Nephron (organoid): ENCODE measurements at regions not wholly inside any gene's neighbourhood (a gene's known extent, or its start where the extent isn't known, plus 50 kb on each side); places are given as distances from the start of the nearest gene placed in this dataset.

Experiments
- H3K27ac Mint-ChIP-seq, 3 experiments: 2 replicates each; pipeline ENCODE4 v1.8.0; 2020; ENCODE audit warnings: mixed read lengths in 3 of 3, mild to moderate bottlenecking in 2 of 3, moderate library complexity in 1 of 3
- H3K27me3 Mint-ChIP-seq: 2 replicates; pipeline ENCODE4 v1.8.0; 2021; ENCODE audit warnings: low read depth, mild to moderate bottlenecking, moderate library complexity, mixed read lengths
- H3K36me3 Mint-ChIP-seq: 2 replicates; pipeline ENCODE4 v1.8.0; 2020; ENCODE audit warnings: low read depth, mixed read lengths
- H3K4me1 Mint-ChIP-seq: 2 replicates; pipeline ENCODE4 v1.8.0; 2020; ENCODE audit warnings: mixed read lengths
- H3K4me3 Mint-ChIP-seq, 3 experiments: 2 replicates each; pipeline ENCODE4 v1.8.0; 2020; ENCODE audit warnings: mild to moderate bottlenecking in 3 of 3, mixed read lengths in 3 of 3, moderate library complexity in 2 of 3
- H3K9me3 Mint-ChIP-seq: 2 replicates; pipeline ENCODE4 v1.8.0; 2020; ENCODE audit warnings: mixed read lengths
- CTCF ChIP-seq, 3 experiments: fragments of 200-600 bp; sonication (generic); IDR thresholded peaks; one replicate each; pipeline ENCODE4 v1.5.0; 2021; ENCODE audit warnings: antibody characterized with exemption in 3 of 3; ENCODE audit not compliant: unreplicated experiment in 3 of 3

- H3K27ac Mint-ChIP-seq = no peak overlapping the region
- peaks cover 18% of the 10 kb centered on the region for H3K9me3 Mint-ChIP-seq
- H3K36me3 Mint-ChIP-seq = peaks cover 10% of the 10 kb centered on the region
- H3K4me3 Mint-ChIP-seq = no peak overlapping the region
- peaks cover under 1% of the 10 kb centered on the region for H3K27me3 Mint-ChIP-seq
- peaks cover 15% of the 10 kb centered on the region for H3K4me1 Mint-ChIP-seq
- no peak for TF ChIP-seq CTCF (IDR thresholded peaks at IDR 0.05; ENCODE audit: unreplicated experiment in 3 of 3)
Observed at GRCh38 chr14:54232735-54233134, 164.1 kb upstream of the CDKN3 start.

DNA sequence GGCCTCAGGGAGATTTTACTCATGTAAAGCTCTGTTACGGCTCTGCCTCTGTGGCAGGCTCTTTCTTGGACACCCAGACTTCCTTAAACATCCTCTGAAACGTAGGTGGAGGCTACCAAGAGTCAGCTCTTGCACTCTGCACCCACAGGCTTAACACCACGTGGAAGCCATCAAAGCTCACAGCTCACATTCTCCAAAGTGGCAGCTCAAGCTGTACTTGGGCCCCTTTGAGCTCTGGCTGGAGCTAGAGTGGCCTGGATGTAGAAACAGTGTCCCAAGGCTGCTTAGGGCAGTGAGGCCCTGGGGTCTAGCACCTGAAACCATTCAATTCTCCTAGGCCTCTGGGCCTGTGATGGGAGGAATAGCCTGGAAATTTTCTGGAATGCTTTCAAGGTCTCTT is 155.3 kb upstream of the CDKN3 start:
- Mint-ChIP-seq H3K27ac (no peak overlapping the region), H3K4me1 (no peaks in the 10 kb centered on the region), H3K36me3 (no peaks in the 10 kb centered on the region), H3K9me3 (peaks cover 3% of the 10 kb centered on the region), H3K4me3 (no peak overlapping the region), H3K27me3 (peaks cover 7% of the 10 kb centered on the region)
- no peak for TF ChIP-seq CTCF (IDR thresholded peaks at IDR 0.05; ENCODE audit: unreplicated experiment in 3 of 3)

GRCh38 chr14:54251356-54251755 is 145.5 kb upstream of the CDKN3 start:
- Mint-ChIP-seq H3K4me3 (no peak overlapping the region), H3K36me3 (no peaks in the 10 kb centered on the region), H3K27ac (no peak overlapping the region), H3K9me3 (no peaks in the 10 kb centered on the region), H3K27me3 (peaks cover 6% of the 10 kb centered on the region), H3K4me1 (no peaks in the 10 kb centered on the region)
- TF ChIP-seq CTCF (IDR thresholded peaks at IDR 0.05; ENCODE audit: unreplicated experiment in 3 of 3) = no peak

DNA sequence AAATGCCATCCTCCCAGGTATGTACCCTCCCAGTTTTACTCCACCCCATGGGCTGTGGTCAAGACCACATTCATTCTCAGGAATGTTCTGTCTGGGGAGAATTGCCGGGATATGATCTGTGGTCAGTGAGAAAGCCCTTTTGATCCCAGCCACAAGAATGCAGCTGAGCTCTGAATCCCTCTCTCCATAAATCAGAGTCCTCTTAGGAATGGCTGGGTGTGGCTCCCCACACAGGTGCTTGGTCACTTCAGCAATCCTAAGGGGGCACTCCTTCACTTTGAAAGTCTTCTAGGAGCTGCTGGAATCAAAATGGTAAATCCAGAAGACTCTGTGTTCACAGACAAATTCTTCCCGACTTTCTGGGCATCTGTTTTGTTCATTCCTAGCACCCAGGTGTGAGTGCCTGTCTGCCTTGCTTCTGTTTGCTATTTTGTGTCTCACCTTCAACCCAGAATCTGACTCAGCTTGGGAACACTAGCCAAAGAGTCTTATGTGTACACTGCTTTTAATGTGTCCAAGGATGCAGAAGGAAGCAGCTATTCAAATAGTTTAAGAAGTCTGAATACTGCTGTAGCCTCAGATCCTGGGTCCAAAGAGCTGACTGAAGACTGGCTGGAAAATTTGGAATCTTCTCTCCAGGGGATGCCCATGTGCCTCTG is 144.6 kb upstream of the CDKN3 start:
- no peak for TF ChIP-seq CTCF (IDR thresholded peaks at IDR 0.05; ENCODE audit: unreplicated experiment in 3 of 3)
- Mint-ChIP-seq H3K4me3 (no peak overlapping the region), H3K4me1 (no peaks in the 10 kb centered on the region), H3K27ac (no peak overlapping the region), H3K9me3 (no peaks in the 10 kb centered on the region), H3K36me3 (no peaks in the 10 kb centered on the region), H3K27me3 (peaks cover 6% of the 10 kb centered on the region)

DNA sequence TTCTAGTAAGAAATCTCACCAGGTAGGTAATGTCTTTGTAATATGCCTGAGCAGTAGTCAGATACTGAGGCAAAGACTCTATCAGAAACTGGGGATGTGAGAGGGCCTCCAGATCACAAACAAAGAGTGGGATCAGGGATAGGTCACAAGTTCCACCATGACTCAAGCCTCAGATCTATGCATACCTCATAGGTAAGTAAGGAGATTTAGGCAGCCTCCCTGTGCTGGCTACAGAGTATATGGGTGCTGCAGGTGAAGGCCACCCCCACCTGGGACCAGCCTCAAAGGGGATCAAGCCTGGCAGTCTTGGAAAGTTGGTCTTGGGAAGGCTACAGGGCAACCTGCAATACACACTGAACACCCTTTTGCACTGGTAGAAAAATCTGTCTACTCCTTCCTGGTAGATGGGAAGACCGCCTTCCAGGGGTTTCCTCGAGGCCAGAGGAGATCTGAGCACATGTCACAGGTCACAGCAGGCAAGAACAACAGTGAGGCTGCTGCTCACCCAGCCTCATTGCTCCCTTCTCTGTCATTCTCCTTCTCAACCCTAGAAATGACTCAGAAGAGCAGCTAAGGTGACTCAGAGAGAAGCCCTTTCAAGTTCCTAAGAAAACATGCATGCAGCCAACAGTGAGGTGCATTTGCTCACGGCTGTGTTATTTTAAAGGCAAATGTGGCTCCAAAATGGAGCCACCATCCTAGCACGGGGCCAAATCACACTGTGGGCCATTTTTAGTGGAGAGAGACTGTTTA is 143.4 kb upstream of the CDKN3 start:
- peaks cover 5% of the 10 kb centered on the region for H3K27me3 Mint-ChIP-seq
- H3K36me3 Mint-ChIP-seq = no peaks in the 10 kb centered on the region
- TF ChIP-seq CTCF (IDR thresholded peaks at IDR 0.05; ENCODE audit: unreplicated experiment in 3 of 3) = no peak
- no peaks in the 10 kb centered on the region for H3K9me3 Mint-ChIP-seq
- H3K4me1 Mint-ChIP-seq = no peaks in the 10 kb centered on the region
- H3K4me3 Mint-ChIP-seq = no peak overlapping the region
- H3K27ac Mint-ChIP-seq = no peak overlapping the region

GRCh38 chr14:54256156-54256555 is 140.7 kb upstream of the CDKN3 start:
- H3K4me3 Mint-ChIP-seq = no peak overlapping the region
- H3K36me3 Mint-ChIP-seq = no peaks in the 10 kb centered on the region
- TF ChIP-seq CTCF (IDR thresholded peaks at IDR 0.05; ENCODE audit: unreplicated experiment in 3 of 3) = no peak
- H3K27ac Mint-ChIP-seq = no peak overlapping the region
- H3K27me3 Mint-ChIP-seq = peaks cover 4% of the 10 kb centered on the region
- peaks cover under 1% of the 10 kb centered on the region for H3K4me1 Mint-ChIP-seq
- H3K9me3 Mint-ChIP-seq = no peaks in the 10 kb centered on the region
